ENCODE measurements at regions not wholly inside any gene's neighbourhood (a gene's known extent, or its start where the extent isn't known, plus 50 kb on each side); places are given as distances from the start of the nearest gene placed in this dataset.

DNA sequence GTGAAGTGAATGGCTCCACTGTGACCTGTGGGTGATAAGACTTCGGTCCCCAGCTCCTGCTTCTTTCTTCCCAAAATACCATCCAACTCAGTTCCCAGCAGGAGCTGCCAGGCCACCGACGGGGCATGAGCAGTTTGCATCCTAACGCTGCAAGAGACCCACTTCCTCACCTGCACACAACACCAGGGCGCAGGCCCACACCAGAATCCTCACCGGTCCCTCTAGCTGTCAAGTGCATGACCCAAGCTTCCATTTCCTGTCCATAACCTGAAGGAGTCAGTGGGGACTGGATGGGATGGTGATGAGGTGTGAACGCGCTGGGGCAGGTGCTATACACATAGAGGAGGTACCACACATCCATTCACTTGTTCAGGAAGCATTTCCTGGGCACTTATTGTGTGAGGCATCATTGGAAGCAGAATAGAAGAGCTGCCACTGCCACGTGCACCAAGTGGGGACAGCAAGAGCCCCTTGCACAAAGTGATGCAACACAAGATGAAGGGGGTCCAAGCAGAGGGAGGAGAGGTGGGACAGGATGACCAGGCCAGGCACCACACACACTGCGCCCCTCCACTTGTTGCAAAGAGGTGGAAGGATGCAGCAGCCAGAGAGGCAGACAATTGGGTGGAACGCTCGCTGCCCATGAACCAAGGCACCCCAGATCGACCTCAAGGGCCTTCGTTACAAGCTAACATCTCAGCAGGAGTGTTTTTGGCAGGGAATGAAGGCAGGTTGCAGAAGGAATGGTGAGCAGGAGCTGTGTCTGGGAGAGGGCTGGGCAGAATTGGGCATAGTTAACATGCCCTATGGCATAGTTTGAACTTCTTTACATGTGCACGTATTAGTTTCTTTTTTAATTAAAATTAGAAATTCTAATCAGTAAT lies 605.8 kb upstream of the MGMT start:
- TF ChIP-seq, protein P1, sequence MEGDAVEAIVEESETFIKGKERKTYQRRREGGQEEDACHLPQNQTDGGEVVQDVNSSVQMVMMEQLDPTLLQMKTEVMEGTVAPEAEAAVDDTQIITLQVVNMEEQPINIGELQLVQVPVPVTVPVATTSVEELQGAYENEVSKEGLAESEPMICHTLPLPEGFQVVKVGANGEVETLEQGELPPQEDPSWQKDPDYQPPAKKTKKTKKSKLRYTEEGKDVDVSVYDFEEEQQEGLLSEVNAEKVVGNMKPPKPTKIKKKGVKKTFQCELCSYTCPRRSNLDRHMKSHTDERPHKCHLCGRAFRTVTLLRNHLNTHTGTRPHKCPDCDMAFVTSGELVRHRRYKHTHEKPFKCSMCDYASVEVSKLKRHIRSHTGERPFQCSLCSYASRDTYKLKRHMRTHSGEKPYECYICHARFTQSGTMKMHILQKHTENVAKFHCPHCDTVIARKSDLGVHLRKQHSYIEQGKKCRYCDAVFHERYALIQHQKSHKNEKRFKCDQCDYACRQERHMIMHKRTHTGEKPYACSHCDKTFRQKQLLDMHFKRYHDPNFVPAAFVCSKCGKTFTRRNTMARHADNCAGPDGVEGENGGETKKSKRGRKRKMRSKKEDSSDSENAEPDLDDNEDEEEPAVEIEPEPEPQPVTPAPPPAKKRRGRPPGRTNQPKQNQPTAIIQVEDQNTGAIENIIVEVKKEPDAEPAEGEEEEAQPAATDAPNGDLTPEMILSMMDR (IDR thresholded peaks at IDR 0.05; ENCODE audit: poor library complexity), result no peak
- TF ChIP-seq EZH2phosphoT487 (IDR thresholded peaks at IDR 0.05; ENCODE audit: low read depth, severe bottlenecking, unreplicated experiment), result no peak
